ENCODE measurements at regions not wholly inside any gene's neighbourhood (a gene's known extent, or its start where the extent isn't known, plus 50 kb on each side); places are given as distances from the start of the nearest gene placed in this dataset.

DNA sequence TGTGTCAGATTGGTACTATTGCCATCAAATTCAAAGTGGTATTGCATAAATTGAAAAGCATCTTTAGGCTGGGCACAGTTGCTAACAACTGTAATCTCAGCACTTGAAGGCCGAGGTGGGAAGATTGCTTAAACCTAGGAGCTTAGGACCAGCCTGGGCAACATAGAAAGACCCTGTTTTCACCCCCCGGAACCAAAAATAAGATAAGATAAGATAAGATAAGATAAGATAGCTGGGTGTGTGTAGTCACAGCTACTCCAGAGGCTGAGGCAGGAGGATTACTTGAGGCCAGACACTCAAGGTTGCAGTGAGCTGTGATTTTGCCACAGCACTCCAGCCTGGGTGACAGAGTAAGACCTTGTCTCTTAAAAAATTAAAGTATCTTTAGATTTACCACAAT lies 297.9 kb upstream of the SEMA6A start:
- TF ChIP-seq, protein P1, sequence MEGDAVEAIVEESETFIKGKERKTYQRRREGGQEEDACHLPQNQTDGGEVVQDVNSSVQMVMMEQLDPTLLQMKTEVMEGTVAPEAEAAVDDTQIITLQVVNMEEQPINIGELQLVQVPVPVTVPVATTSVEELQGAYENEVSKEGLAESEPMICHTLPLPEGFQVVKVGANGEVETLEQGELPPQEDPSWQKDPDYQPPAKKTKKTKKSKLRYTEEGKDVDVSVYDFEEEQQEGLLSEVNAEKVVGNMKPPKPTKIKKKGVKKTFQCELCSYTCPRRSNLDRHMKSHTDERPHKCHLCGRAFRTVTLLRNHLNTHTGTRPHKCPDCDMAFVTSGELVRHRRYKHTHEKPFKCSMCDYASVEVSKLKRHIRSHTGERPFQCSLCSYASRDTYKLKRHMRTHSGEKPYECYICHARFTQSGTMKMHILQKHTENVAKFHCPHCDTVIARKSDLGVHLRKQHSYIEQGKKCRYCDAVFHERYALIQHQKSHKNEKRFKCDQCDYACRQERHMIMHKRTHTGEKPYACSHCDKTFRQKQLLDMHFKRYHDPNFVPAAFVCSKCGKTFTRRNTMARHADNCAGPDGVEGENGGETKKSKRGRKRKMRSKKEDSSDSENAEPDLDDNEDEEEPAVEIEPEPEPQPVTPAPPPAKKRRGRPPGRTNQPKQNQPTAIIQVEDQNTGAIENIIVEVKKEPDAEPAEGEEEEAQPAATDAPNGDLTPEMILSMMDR (IDR thresholded peaks at IDR 0.05; ENCODE audit: low read depth, low read length), result no peak
- TF ChIP-seq EZH2phosphoT487 (IDR thresholded peaks at IDR 0.05; ENCODE audit: low read depth), result no peak

All from OCI-LY3 (cell line).